ENCODE measurements at regions not wholly inside any gene's neighbourhood (a gene's known extent, or its start where the extent isn't known, plus 50 kb on each side); places are given as distances from the start of the nearest gene placed in this dataset.

GRCh38 chr17:54662978-54663876 lies 237.4 kb upstream of the TOM1L1 start:
- H2AFZ ChIP-seq (ENCODE audit: control insufficient read depth, low read length), result no peak overlapping the region
- no peaks in the 10 kb centered on the region for H3K36me3 ChIP-seq (ENCODE audit: control insufficient read depth in 2 of 2, extremely low read depth in 1 of 2, insufficient read depth in 2 of 2, low read length in 2 of 2)
- dilution Hi-C loops (cut with MboI; ENCODE audit: extremely low pct_ligation_motif_present, low sequenced_read_pairs), result no loop called here
- no peak overlapping the region for H3K4me2 ChIP-seq (ENCODE audit: control insufficient read depth, extremely low read depth, insufficient read depth, low read depth, low read length)
- H3K27ac ChIP-seq (ENCODE audit: control insufficient read depth, insufficient read depth, low read length), result no peak overlapping the region
- no peaks in the 10 kb centered on the region for H3K4me1 ChIP-seq (ENCODE audit: control insufficient read depth, extremely low read depth, insufficient read depth, low read length)
- H3K9me1 ChIP-seq (ENCODE audit: control insufficient read depth, extremely low read depth, insufficient read depth, low read length), result no peaks in the 10 kb centered on the region
- H3K9me3 ChIP-seq (ENCODE audit: control insufficient read depth, low read depth, low read length), result no peaks in the 10 kb centered on the region
- FAIRE-seq (no peak), DNase-seq (ENCODE audit: low read depth, low spot score) (no peak)
- no peaks in the 10 kb centered on the region for H3K27me3 ChIP-seq (ENCODE audit: control insufficient read depth, extremely low read depth, insufficient read depth, low read length)
- no peak overlapping the region for H3K9ac ChIP-seq (ENCODE audit: control insufficient read depth, extremely low read depth, insufficient read depth, low read length)
- H3K4me3 ChIP-seq (ENCODE audit: control insufficient read depth in 2 of 3, extremely low read depth in 1 of 3, insufficient read depth in 2 of 3, low read depth in 1 of 3, low read length in 3 of 3), result no peak overlapping the region
- no peaks in the 10 kb centered on the region for H3K79me2 ChIP-seq (ENCODE audit: control insufficient read depth, insufficient read depth, low read length)
- TF ChIP-seq EZH2 (IDR thresholded peaks at IDR 0.05; ENCODE audit: low read length), result no peak
- TF ChIP-seq, protein P1, sequence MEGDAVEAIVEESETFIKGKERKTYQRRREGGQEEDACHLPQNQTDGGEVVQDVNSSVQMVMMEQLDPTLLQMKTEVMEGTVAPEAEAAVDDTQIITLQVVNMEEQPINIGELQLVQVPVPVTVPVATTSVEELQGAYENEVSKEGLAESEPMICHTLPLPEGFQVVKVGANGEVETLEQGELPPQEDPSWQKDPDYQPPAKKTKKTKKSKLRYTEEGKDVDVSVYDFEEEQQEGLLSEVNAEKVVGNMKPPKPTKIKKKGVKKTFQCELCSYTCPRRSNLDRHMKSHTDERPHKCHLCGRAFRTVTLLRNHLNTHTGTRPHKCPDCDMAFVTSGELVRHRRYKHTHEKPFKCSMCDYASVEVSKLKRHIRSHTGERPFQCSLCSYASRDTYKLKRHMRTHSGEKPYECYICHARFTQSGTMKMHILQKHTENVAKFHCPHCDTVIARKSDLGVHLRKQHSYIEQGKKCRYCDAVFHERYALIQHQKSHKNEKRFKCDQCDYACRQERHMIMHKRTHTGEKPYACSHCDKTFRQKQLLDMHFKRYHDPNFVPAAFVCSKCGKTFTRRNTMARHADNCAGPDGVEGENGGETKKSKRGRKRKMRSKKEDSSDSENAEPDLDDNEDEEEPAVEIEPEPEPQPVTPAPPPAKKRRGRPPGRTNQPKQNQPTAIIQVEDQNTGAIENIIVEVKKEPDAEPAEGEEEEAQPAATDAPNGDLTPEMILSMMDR (optimal IDR thresholded peaks at IDR 0.05 in 1 of 3, IDR thresholded peaks at IDR 0.05 in 1 of 3, conservative IDR thresholded peaks at IDR 0.05 in 1 of 3; ENCODE audit: extremely low read depth in 1 of 3, insufficient read depth in 2 of 3, low read length in 3 of 3), result peak in 1 of 3 experiments; percentile 20
- no peaks in the 10 kb centered on the region for H4K20me1 ChIP-seq (ENCODE audit: control insufficient read depth, extremely low read depth, insufficient read depth, low read length)

GRCh38 chr17:54666559-54666958 lies 234.1 kb upstream of the TOM1L1 start:
- no peak overlapping the region for H3K27ac ChIP-seq (ENCODE audit: control insufficient read depth, insufficient read depth, low read length)
- H3K27me3 ChIP-seq (ENCODE audit: control insufficient read depth, extremely low read depth, insufficient read depth, low read length), result no peaks in the 10 kb centered on the region
- H3K4me2 ChIP-seq (ENCODE audit: control insufficient read depth, extremely low read depth, insufficient read depth, low read depth, low read length), result no peak overlapping the region
- H3K4me3 ChIP-seq (ENCODE audit: control insufficient read depth in 2 of 3, extremely low read depth in 1 of 3, insufficient read depth in 2 of 3, low read depth in 1 of 3, low read length in 3 of 3), result no peak overlapping the region
- H3K9me3 ChIP-seq (ENCODE audit: control insufficient read depth, low read depth, low read length), result no peaks in the 10 kb centered on the region
- FAIRE-seq, result no peak
- no peak overlapping the region for H2AFZ ChIP-seq (ENCODE audit: control insufficient read depth, low read length)
- no peaks in the 10 kb centered on the region for H4K20me1 ChIP-seq (ENCODE audit: control insufficient read depth, extremely low read depth, insufficient read depth, low read length)
- H3K36me3 ChIP-seq (ENCODE audit: control insufficient read depth in 2 of 2, extremely low read depth in 1 of 2, insufficient read depth in 2 of 2, low read length in 2 of 2), result no peaks in the 10 kb centered on the region
- DNase-seq (ENCODE audit: low read depth, low spot score), result no peak
- no peaks in the 10 kb centered on the region for H3K79me2 ChIP-seq (ENCODE audit: control insufficient read depth, insufficient read depth, low read length)
- dilution Hi-C loops (cut with MboI; ENCODE audit: extremely low pct_ligation_motif_present, low sequenced_read_pairs), result no loop called here
- no peaks in the 10 kb centered on the region for H3K9me1 ChIP-seq (ENCODE audit: control insufficient read depth, extremely low read depth, insufficient read depth, low read length)
- no peak overlapping the region for H3K9ac ChIP-seq (ENCODE audit: control insufficient read depth, extremely low read depth, insufficient read depth, low read length)
- H3K4me1 ChIP-seq (ENCODE audit: control insufficient read depth, extremely low read depth, insufficient read depth, low read length), result no peaks in the 10 kb centered on the region
- no peak for TF ChIP-seq EZH2 (IDR thresholded peaks at IDR 0.05; ENCODE audit: low read length)
- TF ChIP-seq, protein P1 (optimal IDR thresholded peaks at IDR 0.05 in 1 of 3, IDR thresholded peaks at IDR 0.05 in 1 of 3, conservative IDR thresholded peaks at IDR 0.05 in 1 of 3; ENCODE audit: extremely low read depth in 1 of 3, insufficient read depth in 2 of 3, low read length in 3 of 3), result no peak
